MCF 10A (cell line): ENCODE measurements at regions not wholly inside any gene's neighbourhood (a gene's known extent, or its start where the extent isn't known, plus 50 kb on each side); places are given as distances from the start of the nearest gene placed in this dataset.

Source experiments
- BruUV-seq: library from RNA; stranded (reverse); fragments of 400-500 nt; replicated peaks from 2 replicates; lab custom pipeline; 2021; lab: Mats Ljungman, UMichigan
- CTCF ChIA-PET: fragments of 300-600 bp; sonication (Branson Sonifier 250); formaldehyde crosslinking; extraction: SDS; loops from one replicate; lab custom pipeline; 2021; ENCODE audit warnings: antibody characterized with exemption, inconsistent platforms; lab: Yijun Ruan, JAX
- POLR2A ChIA-PET: fragments of 300-600, 350-650 bp; sonication (Branson Sonifier 250); formaldehyde crosslinking; extraction: SDS; loops from one replicate; lab custom pipeline; 2020; ENCODE audit warnings: antibody characterized with exemption, inconsistent platforms; lab: Yijun Ruan, JAX
- DNase-seq: peaks from one replicate; pipeline ENCODE4 v3.0.0-alpha.2; 2018; ENCODE audit not compliant: unreplicated experiment
- H3K27ac Mint-ChIP-seq: one replicate; pipeline ENCODE4 v1.8.0; 2022; ENCODE audit warnings: mild to moderate bottlenecking, low read depth, mixed read lengths; ENCODE audit not compliant: unreplicated experiment
- H3K27me3 Mint-ChIP-seq: one replicate; pipeline ENCODE4 v1.8.0; 2022; ENCODE audit warnings: mixed read lengths; ENCODE audit not compliant: insufficient read depth, unreplicated experiment
- H3K36me3 Mint-ChIP-seq: one replicate; pipeline ENCODE4 v1.8.0; 2022; ENCODE audit warnings: mild to moderate bottlenecking, moderate library complexity, mixed read lengths; ENCODE audit not compliant: insufficient read depth, unreplicated experiment
- H3K4me1 Mint-ChIP-seq: one replicate; pipeline ENCODE4 v1.8.0; 2022; ENCODE audit warnings: mixed read lengths; ENCODE audit not compliant: insufficient read depth, unreplicated experiment
- H3K4me3 Mint-ChIP-seq: one replicate; pipeline ENCODE4 v1.8.0; 2022; ENCODE audit warnings: mild to moderate bottlenecking, moderate library complexity, mixed read lengths; ENCODE audit not compliant: unreplicated experiment
- H3K9me3 Mint-ChIP-seq: one replicate; pipeline ENCODE4 v1.8.0; 2022; ENCODE audit warnings: mixed read lengths; ENCODE audit not compliant: unreplicated experiment
- intact Hi-C: fragments of 100-400 bp; cut with micrococcal nuclease; formaldehyde crosslinking; loops from 2 replicates; pipeline ENCODE4 v1.14.1; 2022
- TF ChIP-seq, protein P1 (sequence below): fragments of 200-600 bp; IDR thresholded peaks from one replicate; pipeline ENCODE4 v1.8.0; 2022; ENCODE audit warnings: antibody characterized with exemption, mild to moderate bottlenecking; ENCODE audit not compliant: unreplicated experiment

DNA sequence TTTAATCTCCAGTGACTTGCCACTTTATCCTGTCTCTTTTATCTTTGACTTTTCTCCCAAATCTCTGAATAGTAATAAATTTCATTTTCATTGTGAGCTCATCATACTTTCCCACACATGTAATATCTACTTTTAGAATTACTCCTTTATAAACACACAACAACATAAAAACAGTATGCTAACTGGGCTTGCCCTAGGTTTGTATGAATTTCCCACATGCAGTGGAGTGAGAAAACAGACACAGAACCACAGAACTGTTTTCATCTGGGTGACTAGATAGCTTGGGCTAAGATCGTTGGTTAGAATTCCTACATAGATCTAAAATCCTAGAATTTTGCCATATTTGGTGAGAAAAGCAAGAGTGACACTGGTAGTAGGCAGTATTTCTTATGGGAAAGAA is 409.5 kb downstream of the SPRY1 start:
- Mint-ChIP-seq H3K4me1 (no peaks in the 10 kb centered on the region), H3K27me3 (no peaks in the 10 kb centered on the region), H3K36me3 (no peaks in the 10 kb centered on the region), H3K9me3 (no peaks in the 10 kb centered on the region), H3K4me3 (no peak overlapping the region), H3K27ac (no peak overlapping the region)
- no peak for DNase-seq
- CTCF ChIA-PET, result interaction anchor here (1.0 kb wide), 1 partner anchor 7 kb away, joined by 3 read pairs; no protein-coding TSS in a partner anchor
- BruUV-seq, result no TSS peak
- intact Hi-C loops, result no loop called here
- POLR2A ChIA-PET, result no interaction called here
- TF ChIP-seq, protein P1, sequence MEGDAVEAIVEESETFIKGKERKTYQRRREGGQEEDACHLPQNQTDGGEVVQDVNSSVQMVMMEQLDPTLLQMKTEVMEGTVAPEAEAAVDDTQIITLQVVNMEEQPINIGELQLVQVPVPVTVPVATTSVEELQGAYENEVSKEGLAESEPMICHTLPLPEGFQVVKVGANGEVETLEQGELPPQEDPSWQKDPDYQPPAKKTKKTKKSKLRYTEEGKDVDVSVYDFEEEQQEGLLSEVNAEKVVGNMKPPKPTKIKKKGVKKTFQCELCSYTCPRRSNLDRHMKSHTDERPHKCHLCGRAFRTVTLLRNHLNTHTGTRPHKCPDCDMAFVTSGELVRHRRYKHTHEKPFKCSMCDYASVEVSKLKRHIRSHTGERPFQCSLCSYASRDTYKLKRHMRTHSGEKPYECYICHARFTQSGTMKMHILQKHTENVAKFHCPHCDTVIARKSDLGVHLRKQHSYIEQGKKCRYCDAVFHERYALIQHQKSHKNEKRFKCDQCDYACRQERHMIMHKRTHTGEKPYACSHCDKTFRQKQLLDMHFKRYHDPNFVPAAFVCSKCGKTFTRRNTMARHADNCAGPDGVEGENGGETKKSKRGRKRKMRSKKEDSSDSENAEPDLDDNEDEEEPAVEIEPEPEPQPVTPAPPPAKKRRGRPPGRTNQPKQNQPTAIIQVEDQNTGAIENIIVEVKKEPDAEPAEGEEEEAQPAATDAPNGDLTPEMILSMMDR, result no peak

DNA sequence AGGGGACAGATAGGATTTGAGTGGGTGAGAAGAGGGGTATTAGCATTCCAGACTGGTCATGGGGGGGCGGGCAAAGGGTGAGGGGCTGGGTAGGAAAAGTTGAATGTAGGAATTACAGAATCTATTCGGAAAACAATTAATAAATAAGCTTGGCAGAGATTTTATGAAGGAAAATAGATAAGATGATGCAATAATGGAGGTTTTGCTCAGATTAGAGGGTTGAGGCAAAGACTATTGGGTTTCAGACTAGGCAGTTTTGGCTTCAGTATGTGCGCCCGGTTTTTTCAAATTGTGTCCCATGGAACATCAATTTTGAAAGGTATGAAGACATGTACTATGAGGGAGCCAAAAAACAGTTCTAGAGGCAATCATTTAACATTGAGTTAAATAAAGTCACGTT is 410.6 kb downstream of the SPRY1 start:
- intact Hi-C loops, result no loop called here
- CTCF ChIA-PET, result no interaction called here
- Mint-ChIP-seq H3K36me3 (no peaks in the 10 kb centered on the region), H3K4me1 (peaks cover 7% of the 10 kb centered on the region), H3K27ac (peak overlapping the region; percentile 33), H3K4me3 (no peak overlapping the region), H3K9me3 (no peaks in the 10 kb centered on the region), H3K27me3 (no peaks in the 10 kb centered on the region)
- no peak for DNase-seq
- BruUV-seq, result no TSS peak
- POLR2A ChIA-PET, result no interaction called here
- TF ChIP-seq, protein P1, result no peak

DNA sequence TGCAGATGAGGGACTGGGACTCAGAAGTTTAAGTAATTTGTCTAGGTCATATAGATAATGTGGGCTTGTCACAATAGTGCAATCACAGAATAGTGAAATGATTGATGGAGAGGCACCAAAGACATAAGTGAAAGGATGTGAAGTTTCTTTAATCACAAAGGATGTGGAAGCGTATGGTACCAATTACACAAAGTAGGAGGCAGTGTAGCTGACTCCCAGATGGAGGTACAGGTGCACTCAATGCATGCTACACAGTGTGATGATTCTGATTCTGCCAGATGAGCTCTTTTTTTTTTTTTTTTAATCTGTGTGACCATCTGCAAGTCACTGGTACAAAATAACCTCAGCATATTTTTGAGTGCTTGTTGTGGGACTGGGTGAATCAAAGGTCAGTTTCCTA is 411.3 kb downstream of the SPRY1 start:
- no peak for DNase-seq

DNA sequence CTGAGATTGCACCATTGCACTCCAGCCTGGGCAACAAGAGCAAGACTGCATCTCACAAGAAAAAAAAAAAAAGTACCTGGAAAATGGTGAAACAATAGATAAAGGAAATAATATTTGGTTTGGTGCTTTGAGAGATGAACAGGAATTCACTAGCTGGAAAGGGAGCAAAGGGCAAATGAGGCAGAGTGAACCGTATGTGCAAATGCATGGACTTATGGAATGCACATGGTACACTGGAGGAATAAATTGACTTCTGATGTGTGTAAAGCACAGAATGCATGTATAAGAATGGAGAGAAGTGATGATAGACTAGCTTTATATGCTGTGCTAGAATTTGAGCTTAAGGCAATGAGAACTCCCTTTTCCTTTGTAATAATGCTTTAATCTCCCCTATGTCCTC is 413.3 kb downstream of the SPRY1 start:
- CTCF ChIA-PET, result interaction anchor here (0.6 to 0.8 kb wide), 2 partner anchors 23 to 603 kb away, joined by 3 read pairs; no protein-coding TSS in a partner anchor
- Mint-ChIP-seq H3K4me1 (peaks cover 7% of the 10 kb centered on the region), H3K36me3 (no peaks in the 10 kb centered on the region), H3K9me3 (no peaks in the 10 kb centered on the region), H3K4me3 (no peak overlapping the region), H3K27ac (no peak overlapping the region), H3K27me3 (no peaks in the 10 kb centered on the region)
- POLR2A ChIA-PET, result no interaction called here
- TF ChIP-seq, protein P1, result no peak
- no peak for DNase-seq
- intact Hi-C loops, result no loop called here
- BruUV-seq, result no TSS peak

More for the DNA sequence above, 411.3 kb downstream of the SPRY1 start:
- H3K27ac Mint-ChIP-seq, result no peak overlapping the region
- no peaks in the 10 kb centered on the region for H3K36me3 Mint-ChIP-seq
- peaks cover 7% of the 10 kb centered on the region for H3K4me1 Mint-ChIP-seq
- BruUV-seq, result no TSS peak
- TF ChIP-seq, protein P1, result no peak
- no peaks in the 10 kb centered on the region for H3K9me3 Mint-ChIP-seq
- intact Hi-C loops, result no loop called here
- POLR2A ChIA-PET, result no interaction called here
- CTCF ChIA-PET, result interaction anchor here (0.6 kb wide), 1 partner anchor 629 kb away, joined by 3 read pairs; no protein-coding TSS in a partner anchor
- H3K27me3 Mint-ChIP-seq, result no peaks in the 10 kb centered on the region
- no peak overlapping the region for H3K4me3 Mint-ChIP-seq
